K562 (cell line): ENCODE measurements at regions not wholly inside any gene's neighbourhood (a gene's known extent, or its start where the extent isn't known, plus 50 kb on each side); places are given as distances from the start of the nearest gene placed in this dataset.

Experiments
- ATAC-seq: fragments of 200-7000 bp; cut with Tn5 transposase; 3 replicates; pipeline ENCODE4 v1.9.1; 2020; ENCODE audit warnings: moderate library complexity
- BruUV-seq: library from RNA; stranded (reverse); fragments of 400-500 nt; replicated peaks from 2 replicates; lab custom pipeline; 2021; lab: Mats Ljungman, UMichigan
- CTCF ChIA-PET: fragments of 300-600 bp; formaldehyde crosslinking; extraction: SDS; loops from one replicate; lab custom pipeline; 2021; ENCODE audit warnings: low intra/inter-chr PET ratio; lab: Yijun Ruan, JAX
- POLR2A ChIA-PET: fragments of 300-600, 350-650 bp; sonication (Branson Sonifier 250); formaldehyde crosslinking; extraction: SDS; loops from one replicate; lab custom pipeline; 2021; ENCODE audit warnings: antibody characterized with exemption, inconsistent platforms; lab: Yijun Ruan, JAX
- DNase-seq, 4 experiments: peaks; one replicate each; pipeline versions ENCODE4 v3.0.0 to v3.0.0-alpha.2; 2011 to 2018; ENCODE audit warnings: low spot score in 3 of 4, mixed read lengths in 3 of 4; ENCODE audit errors: extremely low read depth in 1 of 4
- FAIRE-seq: peaks from 2 replicates; lab custom pipeline; 2011; peaks lifted over from hg19 to GRCh38; lab: Jason Lieb, UNC
- H2AFZ ChIP-seq: 2 replicates; pipeline ENCODE4 v1.6.0; 2011; ENCODE audit warnings: low read depth, low read length, control low read depth, inconsistent platforms
- H3K27ac ChIP-seq: fragments of 200-600 bp; 3 replicates; pipeline ENCODE4 v1.8.0; 2011; ENCODE audit warnings: low read depth, mild to moderate bottlenecking, control low read depth, inconsistent platforms, low read length, moderate library complexity, mixed read lengths; ENCODE audit errors: extremely low read depth
- H3K27me3 ChIP-seq, 2 experiments: fragments of 300-600 bp in 1 of 2; 2 replicates in 1 of 2; 3 replicates in 1 of 2; pipeline versions ENCODE4 v1.6.0 to v1.8.0; 2011; ENCODE audit warnings: inconsistent platforms in 2 of 2, low read length in 2 of 2, mild to moderate bottlenecking in 1 of 2, mixed read lengths in 1 of 2, moderate library complexity in 1 of 2; ENCODE audit not compliant: control insufficient read depth in 2 of 2, insufficient read depth in 2 of 2
- H3K36me3 ChIP-seq: fragments of 300-600 bp; 3 replicates; pipeline ENCODE4 v1.8.0; 2011; ENCODE audit warnings: mild to moderate bottlenecking, low read length, inconsistent platforms; ENCODE audit not compliant: control insufficient read depth, insufficient read depth
- H3K4me1 ChIP-seq, 2 experiments: fragments of 200-600 bp in 1 of 2; replicated peaks in 1 of 2; 2 replicates in 1 of 2; 3 replicates in 1 of 2; pipeline versions ENCODE4 v1.5.1 to v1.8.0; 2011; ENCODE audit warnings: inconsistent platforms in 2 of 2, low read length in 2 of 2, mild to moderate bottlenecking in 1 of 2, mixed read lengths in 1 of 2, moderate library complexity in 1 of 2; ENCODE audit not compliant: control insufficient read depth in 2 of 2, insufficient read depth in 2 of 2
- H3K4me2 ChIP-seq: 2 replicates; pipeline ENCODE4 v1.6.1; 2011; ENCODE audit warnings: low read length, control low read depth, inconsistent platforms, mixed read lengths; ENCODE audit not compliant: insufficient read depth
- H3K4me3 ChIP-seq: fragments of 200-600 bp; sonication (generic), shearing (Covaris generic); 2 replicates; pipeline ENCODE4 v1.5.1; 2016; ENCODE audit warnings: control low read depth, inconsistent platforms
- H3K79me2 ChIP-seq: fragments of 200-600 bp; 3 replicates; pipeline ENCODE4 v1.8.0; 2011; ENCODE audit warnings: low read length, inconsistent platforms; ENCODE audit not compliant: control insufficient read depth, insufficient read depth
- H3K9ac ChIP-seq, 2 experiments: 2 replicates each; pipeline versions ENCODE4 v1.6.0 to v1.6.1; 2011; ENCODE audit warnings: low read depth in 2 of 2, low read length in 2 of 2, control low read depth in 1 of 2, inconsistent platforms in 1 of 2, mild to moderate bottlenecking in 1 of 2, mixed read lengths in 1 of 2; ENCODE audit not compliant: insufficient read depth in 1 of 2
- H3K9me1 ChIP-seq: one replicate; pipeline ENCODE4 v1.6.0; 2011; ENCODE audit warnings: inconsistent platforms, mild to moderate bottlenecking, low read length, moderate library complexity; ENCODE audit not compliant: control insufficient read depth, insufficient read depth
- H3K9me3 ChIP-seq: replicated peaks from 2 replicates; pipeline ENCODE4 v1.5.1; 2011; ENCODE audit warnings: low read depth, low read length, inconsistent platforms; ENCODE audit not compliant: control insufficient read depth, insufficient read depth
- H4K20me1 ChIP-seq: replicated peaks from 2 replicates; pipeline ENCODE4 v1.6.1; 2011; ENCODE audit warnings: low read length, inconsistent platforms, mixed read lengths; ENCODE audit not compliant: control insufficient read depth, insufficient read depth
- HOMEZ ChIP-seq: fragments of 250-450 bp; sonication (Bioruptor Pico); IDR thresholded peaks from 2 replicates; pipeline ENCODE4 v1.4.0; 2020; ENCODE audit warnings: mild to moderate bottlenecking, moderate library complexity
- SMAD1 ChIP-seq: fragments of 150-350 bp; IDR thresholded peaks from 2 replicates; pipeline ENCODE4 v1.6.1; 2014; ENCODE audit warnings: low read length, low read depth; ENCODE audit not compliant: partially characterized antibody
- STAT5B ChIP-seq: fragments of 250-450 bp; sonication (Bioruptor Pico); IDR thresholded peaks from 2 replicates; pipeline ENCODE4 v1.8.0; 2021; ENCODE audit warnings: mild to moderate bottlenecking, inconsistent platforms
- TFAM ChIP-seq: fragments of 250-450 bp; sonication (Bioruptor Pico); conservative IDR thresholded peaks from 2 replicates; pipeline ENCODE4 v1.5.0; 2021; ENCODE audit warnings: mild to moderate bottlenecking, moderate library complexity
- ZNF561 ChIP-seq: fragments of 450-650 bp; formaldehyde crosslinking; conservative IDR thresholded peaks from 2 replicates; pipeline ENCODE4 v1.4.0; 2020; ENCODE audit warnings: mild to moderate bottlenecking, moderate library complexity
- WGBS: fragments of 100-300 bp; shearing (Covaris generic); methylation state at CpG from one replicate; pipeline ENCODE4 v1.1.6; 2016; ENCODE audit warnings: low coverage, mixed read lengths; ENCODE audit not compliant: insufficient coverage; ENCODE audit errors: missing lambda C conversion rate; 5-methylcytosine and 5-hydroxymethylcytosine counted together
- in situ Hi-C: fragments of 300-500 bp; cut with MboI; formaldehyde crosslinking; loops from 4 replicates; pipeline ENCODE4 v1.15.0; 2018; ENCODE audit warnings: inconsistent platforms, mixed read lengths
- intact Hi-C: fragments of 100-400 bp; cut with micrococcal nuclease; formaldehyde crosslinking; loops from 2 replicates; pipeline ENCODE4 v1.14.2; 2022

GRCh38 chr16:65226077-65226476, 104.2 kb upstream of the CDH11 start:
- WGBS: 7% methylated on average over 1 of the region's 1 CpG
- H2AFZ ChIP-seq: no peak overlapping the region
- H4K20me1 ChIP-seq: no peaks in the 10 kb centered on the region
- H3K4me1 ChIP-seq: no peaks in the 10 kb centered on the region
- TF ChIP-seq ZNF561: no peak
- TF ChIP-seq SMAD1: no peak
- no peak for TF ChIP-seq TFAM (CRISPR knock-in tag)
- TF ChIP-seq HOMEZ (CRISPR knock-in tag): no peak
- TF ChIP-seq STAT5B (CRISPR knock-in tag): no peak
- no peak overlapping the region for H3K4me3 ChIP-seq
- no peak overlapping the region for H3K4me2 ChIP-seq
- H3K36me3 ChIP-seq: no peaks in the 10 kb centered on the region
- in situ Hi-C loops: no loop called here
- H3K27ac ChIP-seq: no peak overlapping the region
- CTCF ChIA-PET: no interaction called here
- intact Hi-C loops: no loop called here
- no peaks in the 10 kb centered on the region for H3K79me2 ChIP-seq
- FAIRE-seq (no peak), ATAC-seq (no peak), DNase-seq (no peak)
- no peak overlapping the region for H3K9ac ChIP-seq
- POLR2A ChIA-PET: no interaction called here
- H3K9me3 ChIP-seq: no peaks in the 10 kb centered on the region
- no peaks in the 10 kb centered on the region for H3K9me1 ChIP-seq
- H3K27me3 ChIP-seq: no peaks in the 10 kb centered on the region
- BruUV-seq: no TSS peak

- BruUV-seq: no TSS peak
- in situ Hi-C loops (no loop called here), intact Hi-C loops (no loop called here)
- H3K9me3 ChIP-seq: no peaks in the 10 kb centered on the region
- no peak for FAIRE-seq
- 0% methylated on average over 5 of the region's 5 CpGs for WGBS
- H3K4me2 ChIP-seq: no peak overlapping the region
- no peak for ATAC-seq
- H4K20me1 ChIP-seq: no peaks in the 10 kb centered on the region
- no peaks in the 10 kb centered on the region for H3K79me2 ChIP-seq
- H3K4me1 ChIP-seq: no peaks in the 10 kb centered on the region
- no peak overlapping the region for H3K27ac ChIP-seq
- no peaks in the 10 kb centered on the region for H3K27me3 ChIP-seq
- ChIA-PET POLR2A (no interaction called here), CTCF (no interaction called here)
- no peak overlapping the region for H3K9ac ChIP-seq
- no peak overlapping the region for H3K4me3 ChIP-seq
- H3K9me1 ChIP-seq: no peaks in the 10 kb centered on the region
- no peaks in the 10 kb centered on the region for H3K36me3 ChIP-seq
- DNase-seq: no peak
- H2AFZ ChIP-seq: no peak overlapping the region
Observed at GRCh38 chr16:65225488-65225887, 103.6 kb upstream of the CDH11 start.
